Loucy (cell line): ENCODE measurements at regions not wholly inside any gene's neighbourhood (a gene's known extent, or its start where the extent isn't known, plus 50 kb on each side); places are given as distances from the start of the nearest gene placed in this dataset.
"Not testable (repeated sequence)": the region's sequence is repeated elsewhere in the genome, so short reads cannot be mapped to it uniquely, and the experiment has no call there.

Experiments
- H2AFZ ChIP-seq: fragments of 200-600 bp; sonication (generic); 2 replicates; pipeline ENCODE4 v1.6.0; 2016; ENCODE audit warnings: antibody characterized with exemption, mild to moderate bottlenecking, low read length, moderate library complexity
- H3F3A ChIP-seq: fragments of 200-600 bp; 2 replicates; pipeline ENCODE4 v1.6.0; 2016; ENCODE audit warnings: antibody characterized with exemption, low read depth, mild to moderate bottlenecking
- H3K27me3 ChIP-seq: fragments of 200-600 bp; sonication (generic); 2 replicates; pipeline ENCODE4 v1.6.1; 2014; ENCODE audit warnings: low read length, mild to moderate bottlenecking; ENCODE audit not compliant: insufficient read depth, poor library complexity, severe bottlenecking
- H3K36me3 ChIP-seq: fragments of 200-600 bp; sonication (generic); 2 replicates; pipeline ENCODE4 v1.6.1; 2016; ENCODE audit warnings: low read length; ENCODE audit not compliant: insufficient read depth
- H3K4me1 ChIP-seq: fragments of 200-600 bp; sonication (generic); 2 replicates; pipeline ENCODE4 v1.5.1; 2014; ENCODE audit warnings: low read length, mild to moderate bottlenecking; ENCODE audit not compliant: insufficient read depth, poor library complexity, severe bottlenecking
- H3K4me2 ChIP-seq: fragments of 200-600 bp; sonication (generic); 2 replicates; pipeline ENCODE4 v1.6.0; 2014; ENCODE audit warnings: antibody characterized with exemption, low read length, low read depth, mild to moderate bottlenecking; ENCODE audit not compliant: poor library complexity, severe bottlenecking
- H3K4me3 ChIP-seq: fragments of 200-600 bp; sonication (generic); 2 replicates; pipeline ENCODE4 v1.5.1; 2014; ENCODE audit warnings: low read length, mild to moderate bottlenecking, mixed read lengths; ENCODE audit not compliant: poor library complexity, severe bottlenecking
- H3K79me2 ChIP-seq: fragments of 200-600 bp; sonication (generic); 2 replicates; pipeline ENCODE4 v1.6.1; 2014; ENCODE audit warnings: low read length; ENCODE audit not compliant: insufficient read depth
- H3K9ac ChIP-seq: fragments of 200-600 bp; sonication (generic); 2 replicates; pipeline ENCODE4 v1.6.0; 2014; ENCODE audit warnings: mild to moderate bottlenecking, low read depth, low read length, moderate library complexity; ENCODE audit not compliant: poor library complexity, severe bottlenecking
- H3K9me2 ChIP-seq: fragments of 200-600 bp; sonication (generic); replicated peaks from 2 replicates; pipeline ENCODE4 v1.6.1; 2016; ENCODE audit warnings: low read depth, low read length, mixed read lengths
- H3K9me3 ChIP-seq: fragments of 200-600 bp; sonication (generic); 2 replicates; pipeline ENCODE4 v1.6.1; 2014; ENCODE audit warnings: mild to moderate bottlenecking, antibody characterized with exemption, low read length, low read depth; ENCODE audit not compliant: insufficient read depth
- H4K20me1 ChIP-seq: fragments of 200-600 bp; sonication (generic); 2 replicates; pipeline ENCODE4 v1.6.0; 2014; ENCODE audit warnings: antibody characterized with exemption, low read length, mild to moderate bottlenecking; ENCODE audit not compliant: insufficient read depth, poor library complexity, severe bottlenecking
- EZH2phosphoT487 ChIP-seq: fragments of 200-600 bp; IDR thresholded peaks from 2 replicates; pipeline ENCODE4 v1.6.1; 2018; ENCODE audit warnings: antibody characterized with exemption, mild to moderate bottlenecking, moderate library complexity, borderline replicate concordance
- TF ChIP-seq, protein P1 (sequence below): fragments of 200-600 bp; sonication (generic); conservative IDR thresholded peaks from 2 replicates; pipeline ENCODE4 v1.5.1; 2014; ENCODE audit warnings: mild to moderate bottlenecking, antibody characterized with exemption, low read length

DNA sequence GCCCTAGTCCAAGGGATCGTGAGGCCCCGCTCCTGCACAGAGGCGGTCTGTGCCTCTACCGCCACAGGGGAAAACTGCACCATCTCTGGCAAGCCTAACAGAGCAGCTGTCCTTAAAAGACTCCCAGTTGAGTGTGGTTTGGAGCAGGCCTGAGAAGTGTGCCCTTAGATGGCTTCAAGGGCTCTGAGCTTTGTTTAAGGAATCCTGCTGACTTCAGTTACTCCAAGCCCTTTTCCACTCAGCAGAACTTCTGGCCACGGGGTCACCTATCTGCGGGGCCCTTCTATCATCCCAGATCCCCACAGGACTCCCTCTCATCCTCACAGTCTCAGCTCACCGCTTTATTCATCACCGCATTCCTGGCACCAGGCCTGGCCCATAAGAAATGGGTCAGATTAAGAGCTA, 131.5 kb downstream of the CCDC74A start:
- Histone ChIP-seq H3K36me3 (no peaks in the 10 kb centered on the region), H3K4me3 (no peak overlapping the region), H3K4me2 (no peak overlapping the region), H3F3A (no peaks in the 10 kb centered on the region), H4K20me1 (no peaks in the 10 kb centered on the region), H3K9me2 (no peaks in the 10 kb centered on the region), H3K9me3 (no peaks in the 10 kb centered on the region), H3K4me1 (no peaks in the 10 kb centered on the region), H3K27me3 (no peaks in the 10 kb centered on the region), H3K9ac (no peak overlapping the region), H3K79me2 (no peaks in the 10 kb centered on the region), H2AFZ (no peak overlapping the region)
- no peak for TF ChIP-seq EZH2phosphoT487
- TF ChIP-seq, protein P1, sequence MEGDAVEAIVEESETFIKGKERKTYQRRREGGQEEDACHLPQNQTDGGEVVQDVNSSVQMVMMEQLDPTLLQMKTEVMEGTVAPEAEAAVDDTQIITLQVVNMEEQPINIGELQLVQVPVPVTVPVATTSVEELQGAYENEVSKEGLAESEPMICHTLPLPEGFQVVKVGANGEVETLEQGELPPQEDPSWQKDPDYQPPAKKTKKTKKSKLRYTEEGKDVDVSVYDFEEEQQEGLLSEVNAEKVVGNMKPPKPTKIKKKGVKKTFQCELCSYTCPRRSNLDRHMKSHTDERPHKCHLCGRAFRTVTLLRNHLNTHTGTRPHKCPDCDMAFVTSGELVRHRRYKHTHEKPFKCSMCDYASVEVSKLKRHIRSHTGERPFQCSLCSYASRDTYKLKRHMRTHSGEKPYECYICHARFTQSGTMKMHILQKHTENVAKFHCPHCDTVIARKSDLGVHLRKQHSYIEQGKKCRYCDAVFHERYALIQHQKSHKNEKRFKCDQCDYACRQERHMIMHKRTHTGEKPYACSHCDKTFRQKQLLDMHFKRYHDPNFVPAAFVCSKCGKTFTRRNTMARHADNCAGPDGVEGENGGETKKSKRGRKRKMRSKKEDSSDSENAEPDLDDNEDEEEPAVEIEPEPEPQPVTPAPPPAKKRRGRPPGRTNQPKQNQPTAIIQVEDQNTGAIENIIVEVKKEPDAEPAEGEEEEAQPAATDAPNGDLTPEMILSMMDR = no peak

DNA sequence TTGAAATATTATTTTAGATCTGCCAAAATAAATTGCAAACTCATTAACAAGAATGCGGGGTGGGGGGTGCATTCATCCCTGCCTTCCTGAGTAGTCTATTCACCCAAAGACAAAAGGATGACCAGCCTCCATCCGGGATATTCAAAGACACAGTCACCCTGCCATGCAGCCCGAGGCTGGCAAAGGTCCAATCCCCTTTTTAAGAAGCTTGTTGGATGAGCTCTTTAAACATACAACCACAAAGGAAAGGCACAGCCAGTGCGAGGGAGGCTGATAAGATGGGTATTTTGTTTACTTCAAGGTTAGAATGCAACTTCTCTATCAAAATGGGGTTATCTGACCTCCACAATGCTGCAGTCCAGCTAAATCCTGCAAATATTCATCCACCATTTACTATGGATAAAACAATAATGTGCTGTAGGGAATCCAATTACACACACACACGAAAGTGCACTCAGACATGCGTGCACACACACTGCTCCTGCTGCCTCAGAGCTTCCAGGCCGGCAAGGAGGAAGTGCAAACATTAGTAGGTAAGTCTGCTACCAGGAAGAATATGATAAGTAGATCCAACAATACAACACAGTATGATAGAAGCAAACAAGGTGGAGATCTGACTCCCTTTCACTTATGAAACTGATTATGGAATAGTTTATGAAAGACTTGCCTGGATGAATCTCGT, 133.6 kb downstream of the CCDC74A start:
- not testable (repeated sequence) for H3K9me2 ChIP-seq, H3K9ac ChIP-seq, H3K4me1 ChIP-seq, H4K20me1 ChIP-seq, H3K27me3 ChIP-seq, H3K4me3 ChIP-seq, H3K36me3 ChIP-seq, H3K9me3 ChIP-seq, H3F3A ChIP-seq, H3K79me2 ChIP-seq, H2AFZ ChIP-seq, H3K4me2 ChIP-seq

DNA sequence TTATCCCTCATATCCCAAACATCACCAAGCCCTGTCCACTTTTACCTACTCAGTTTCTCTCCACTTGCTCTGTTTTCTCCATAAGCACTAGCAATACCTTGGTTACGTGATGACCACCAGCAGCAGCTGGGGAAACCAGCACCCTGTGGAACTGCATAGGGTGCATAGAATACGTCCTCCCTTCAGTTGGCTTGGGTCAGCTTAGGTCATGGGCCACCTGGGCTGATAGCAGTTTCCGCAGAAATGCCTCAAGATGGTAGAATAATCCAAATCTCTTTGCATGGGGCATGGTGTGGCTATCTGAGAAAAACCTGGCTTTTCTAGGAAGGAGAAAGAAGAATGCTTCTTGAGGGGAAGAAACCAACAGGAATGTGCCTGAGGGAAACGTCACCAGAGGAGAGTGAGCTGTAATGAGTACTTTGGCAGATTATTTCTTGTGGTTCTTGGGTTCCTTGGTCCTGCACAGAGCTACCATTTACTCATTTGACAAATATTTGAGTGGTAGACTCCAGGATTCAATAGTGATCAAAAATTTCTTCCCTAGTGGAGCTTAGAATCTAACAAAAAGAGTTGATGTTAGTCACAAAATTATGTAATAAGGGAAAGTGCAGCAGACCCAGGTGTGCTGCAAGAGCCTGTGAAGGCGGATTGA, 134.3 kb downstream of the CCDC74A start:
- H3K36me3 ChIP-seq, H3K4me3 ChIP-seq, H3K9me2 ChIP-seq, H3K4me1 ChIP-seq, H3K9me3 ChIP-seq, H3K4me2 ChIP-seq, H4K20me1 ChIP-seq, H3K9ac ChIP-seq, H3F3A ChIP-seq, H3K27me3 ChIP-seq, H2AFZ ChIP-seq, H3K79me2 ChIP-seq: not testable (repeated sequence)

DNA sequence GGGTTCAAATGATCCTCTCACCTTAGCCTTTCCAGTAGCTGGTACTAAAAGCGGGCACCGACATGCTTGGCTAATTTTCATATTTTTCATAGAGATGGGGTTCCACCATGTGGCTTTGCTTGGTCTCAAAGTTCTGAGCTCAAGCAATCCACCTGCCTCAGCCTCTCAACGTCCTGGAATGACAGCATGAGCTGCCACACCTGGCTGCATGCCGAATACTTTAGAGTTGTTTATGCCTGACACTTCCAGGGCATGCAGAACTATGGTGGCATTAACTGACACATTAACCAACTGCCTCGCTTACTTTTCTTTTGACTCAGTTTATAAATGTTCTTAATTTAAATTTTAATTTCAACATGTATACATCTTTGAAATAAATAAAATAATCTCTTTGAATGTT, 135.8 kb downstream of the CCDC74A start:
- not testable (repeated sequence) for H3K27me3 ChIP-seq, H3K36me3 ChIP-seq, H3K9me2 ChIP-seq, H3K4me2 ChIP-seq, H2AFZ ChIP-seq, H3K4me1 ChIP-seq, H3K79me2 ChIP-seq, H3K9ac ChIP-seq, H4K20me1 ChIP-seq, H3K4me3 ChIP-seq, H3F3A ChIP-seq, H3K9me3 ChIP-seq

DNA sequence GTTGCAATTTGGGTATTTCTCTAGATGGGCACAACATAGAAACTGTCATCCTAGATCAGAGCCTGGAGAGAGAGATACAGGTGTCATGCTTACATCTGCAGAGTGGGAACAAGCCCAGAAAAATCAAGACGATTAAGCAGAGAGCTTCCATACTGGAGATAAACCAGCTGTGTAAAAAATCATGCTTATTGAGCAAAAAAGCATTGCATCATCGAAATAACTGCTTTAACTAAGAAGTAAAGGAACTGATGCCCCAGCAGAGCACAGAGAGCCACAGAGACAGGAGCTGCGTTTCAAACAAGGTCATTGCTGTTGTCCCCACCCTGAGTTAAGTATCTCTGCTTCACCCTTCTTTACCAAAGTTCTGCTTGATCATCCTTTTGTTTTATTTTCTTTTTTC, 138.0 kb downstream of the CCDC74A start:
- not testable (repeated sequence) for H2AFZ ChIP-seq, H3K36me3 ChIP-seq, H3K27me3 ChIP-seq, H3K9me2 ChIP-seq, H3K4me1 ChIP-seq, H3K4me2 ChIP-seq, H3K4me3 ChIP-seq, H3K79me2 ChIP-seq, H3K9me3 ChIP-seq, H3K9ac ChIP-seq, H3F3A ChIP-seq, H4K20me1 ChIP-seq

- H3K79me2 ChIP-seq, H3K9ac ChIP-seq, H3F3A ChIP-seq, H2AFZ ChIP-seq, H3K4me1 ChIP-seq, H3K9me3 ChIP-seq, H4K20me1 ChIP-seq, H3K9me2 ChIP-seq, H3K27me3 ChIP-seq, H3K4me3 ChIP-seq, H3K4me2 ChIP-seq, H3K36me3 ChIP-seq: not testable (repeated sequence)
These were observed 141.3 kb downstream of the CCDC74A start for GRCh38 chr2:131668794-131669540.
